ENCODE measurements at regions not wholly inside any gene's neighbourhood (a gene's known extent, or its start where the extent isn't known, plus 50 kb on each side); places are given as distances from the start of the nearest gene placed in this dataset.

DNA sequence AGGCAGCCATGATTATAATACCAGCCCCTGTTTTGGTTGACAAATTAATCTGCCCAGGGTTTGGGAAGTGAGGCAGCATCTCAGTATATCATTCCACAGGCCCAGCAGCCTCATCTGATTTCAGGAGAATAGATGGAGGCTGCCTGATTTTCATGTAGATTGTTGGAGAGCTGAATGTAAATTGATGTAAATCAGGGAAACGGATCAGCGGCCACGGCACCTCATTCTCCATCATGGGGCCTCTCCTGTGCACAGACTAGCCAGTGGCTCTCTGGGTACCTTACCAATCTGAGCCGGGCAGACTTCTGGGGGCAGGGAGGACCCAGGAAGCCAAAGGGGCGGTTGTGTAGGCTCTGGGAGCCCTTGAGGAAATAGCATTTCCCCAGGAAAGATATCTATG is 63.7 kb upstream of the GSC start (continued):
- TF ChIP-seq CHD7 (IDR thresholded peaks at IDR 0.05; ENCODE audit: insufficient replicate concordance, low read length) (no peak), FOSL1 (IDR thresholded peaks at IDR 0.05; ENCODE audit: insufficient read depth, low read depth, low read length) (no peak), PHF8 (conservative IDR thresholded peaks at IDR 0.05; ENCODE audit: low read depth, low read length) (no peak), TAF1 (IDR thresholded peaks at IDR 0.05; ENCODE audit: low read depth, low read length) (no peak), KDM1A (IDR thresholded peaks at IDR 0.05; ENCODE audit: borderline replicate concordance, low read length) (no peak), EZH2 (IDR thresholded peaks at IDR 0.05; ENCODE audit: low read depth, low read length, severe bottlenecking) (no peak), NRF1 (IDR thresholded peaks at IDR 0.05; ENCODE audit: low read depth, low read length) (no peak), POLR2AphosphoS5 (IDR thresholded peaks at IDR 0.05; ENCODE audit: low read depth, low read length) (no peak), HDAC6 (IDR thresholded peaks at IDR 0.05; ENCODE audit: low read depth, low read length) (no peak), GTF2F1 (IDR thresholded peaks at IDR 0.05; ENCODE audit: borderline replicate concordance, low read depth, low read length) (no peak), RAD21 (IDR thresholded peaks at IDR 0.05 in 1 of 2, conservative IDR thresholded peaks at IDR 0.05 in 1 of 2; ENCODE audit: low read depth in 2 of 2, low read length in 2 of 2) (no peak), RNF2 (IDR thresholded peaks at IDR 0.05; ENCODE audit: borderline replicate concordance, low read depth, low read length, missing control alignments, poor library complexity, severe bottlenecking) (no peak)

Data from H1 (cell line).